Karpas-422 (cell line): ENCODE measurements at regions not wholly inside any gene's neighbourhood (a gene's known extent, or its start where the extent isn't known, plus 50 kb on each side); places are given as distances from the start of the nearest gene placed in this dataset.

Source experiments
- DNase-seq: peaks from one replicate; pipeline ENCODE4 v3.0.0-alpha.2; 2015
- H2AFZ ChIP-seq: fragments of 200-600 bp; sonication (generic); 2 replicates; pipeline ENCODE4 v1.6.1; 2014; ENCODE audit warnings: antibody characterized with exemption, low read length, mixed read lengths
- H3K27ac ChIP-seq: fragments of 200-600 bp; sonication (generic); 2 replicates; pipeline ENCODE4 v1.5.1; 2014; ENCODE audit warnings: mild to moderate bottlenecking, low read length, moderate library complexity
- H3K27me3 ChIP-seq: fragments of 200-600 bp; sonication (generic); 2 replicates; pipeline ENCODE4 v1.6.1; 2014; ENCODE audit warnings: low read length, mixed read lengths
- H3K36me3 ChIP-seq: fragments of 200-600 bp; sonication (generic); 2 replicates; pipeline ENCODE4 v1.6.1; 2014; ENCODE audit warnings: low read length, mixed read lengths; ENCODE audit not compliant: insufficient read depth
- H3K4me1 ChIP-seq: fragments of 200-600 bp; sonication (generic); 2 replicates; pipeline ENCODE4 v1.6.1; 2014; ENCODE audit warnings: mild to moderate bottlenecking, low read length, mixed read lengths
- H3K4me2 ChIP-seq: fragments of 200-600 bp; sonication (generic); 2 replicates; pipeline ENCODE4 v1.6.1; 2014; ENCODE audit warnings: low read length, low read depth, mild to moderate bottlenecking; ENCODE audit not compliant: poor library complexity, severe bottlenecking
- H3K4me3 ChIP-seq: fragments of 200-600 bp; sonication (generic); 2 replicates; pipeline ENCODE4 v1.5.1; 2014; ENCODE audit warnings: mild to moderate bottlenecking, antibody characterized with exemption, low read length, mixed read lengths
- H3K79me2 ChIP-seq: fragments of 200-600 bp; sonication (generic); 2 replicates; pipeline ENCODE4 v1.6.1; 2014; ENCODE audit warnings: mild to moderate bottlenecking, low read length, mixed read lengths
- H3K9ac ChIP-seq: fragments of 200-600 bp; sonication (generic); 2 replicates; pipeline ENCODE4 v1.6.0; 2014; ENCODE audit warnings: low read length
- H3K9me2 ChIP-seq: fragments of 200-600 bp; sonication (generic), shearing (Covaris generic); replicated peaks from 2 replicates; pipeline ENCODE4 v1.6.0; 2014; ENCODE audit warnings: mild to moderate bottlenecking, low read length, moderate library complexity; ENCODE audit not compliant: insufficient read depth
- H3K9me3 ChIP-seq: fragments of 300-700, 200-600 bp; sonication (generic); 2 replicates; pipeline ENCODE4 v1.6.1; 2014; ENCODE audit warnings: low read length, mixed read lengths
- H4K20me1 ChIP-seq: fragments of 200-600 bp; sonication (generic); 2 replicates; pipeline ENCODE4 v1.6.1; 2014; ENCODE audit warnings: mild to moderate bottlenecking, antibody characterized with exemption, low read length, low read depth; ENCODE audit not compliant: insufficient read depth

DNA sequence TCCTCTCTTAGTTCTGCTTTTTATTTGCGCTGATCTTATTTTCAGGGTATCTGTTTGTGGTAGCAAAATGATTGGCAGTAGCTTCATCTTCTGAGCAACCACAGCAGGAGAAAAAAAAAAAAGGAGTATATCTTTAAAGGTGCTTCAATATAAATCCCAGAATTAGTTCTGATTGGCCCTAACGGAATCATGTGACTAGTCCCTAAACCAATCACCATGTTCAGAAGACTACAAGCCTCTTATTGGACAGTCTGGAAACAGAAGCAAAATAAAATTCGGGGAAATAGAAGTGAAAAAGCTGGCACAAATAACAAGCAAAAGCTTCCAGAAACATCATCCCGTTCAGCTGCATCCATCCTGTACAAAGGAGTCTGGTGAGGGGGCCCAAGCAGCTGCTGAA is 49.9 kb upstream of the PTPRO start:
- Histone ChIP-seq H3K27me3 (no peaks in the 10 kb centered on the region), H3K9me2 (no peaks in the 10 kb centered on the region), H3K4me1 (no peaks in the 10 kb centered on the region), H3K36me3 (no peaks in the 10 kb centered on the region), H3K9ac (no peak overlapping the region), H3K4me3 (no peak overlapping the region), H3K27ac (no peak overlapping the region), H3K4me2 (no peak overlapping the region), H4K20me1 (no peaks in the 10 kb centered on the region), H3K79me2 (no peaks in the 10 kb centered on the region), H2AFZ (no peak overlapping the region), H3K9me3 (no peaks in the 10 kb centered on the region)
- DNase-seq: peak; percentile 48
